GM23248 (cell line): ENCODE measurements at regions not wholly inside any gene's neighbourhood (a gene's known extent, or its start where the extent isn't known, plus 50 kb on each side); places are given as distances from the start of the nearest gene placed in this dataset.

Experiments
- DNase-seq: peaks from one replicate; pipeline ENCODE4 v3.0.0-alpha.2; 2015
- H2AFZ ChIP-seq: fragments of 200-600 bp; sonication (generic); 2 replicates; pipeline ENCODE4 v1.6.1; 2016; ENCODE audit warnings: antibody characterized with exemption
- H3F3A ChIP-seq: fragments of 200-600 bp; sonication (generic); 2 replicates; pipeline ENCODE4 v1.6.1; 2016; ENCODE audit warnings: mild to moderate bottlenecking, antibody characterized with exemption, mixed run types; ENCODE audit not compliant: insufficient read depth
- H3K27ac ChIP-seq: fragments of 200-600 bp; sonication (generic); 2 replicates; pipeline ENCODE4 v1.5.1; 2016; ENCODE audit warnings: mild to moderate bottlenecking
- H3K27me3 ChIP-seq: fragments of 200-600 bp; sonication (generic); replicated peaks from 2 replicates; pipeline ENCODE4 v1.6.1; 2016; ENCODE audit warnings: mild to moderate bottlenecking; ENCODE audit not compliant: insufficient read depth
- H3K36me3 ChIP-seq: fragments of 200-600 bp; sonication (generic); 2 replicates; pipeline ENCODE4 v1.6.1; 2016; ENCODE audit warnings: low read depth, mild to moderate bottlenecking
- H3K4me1 ChIP-seq: fragments of 200-600 bp; sonication (generic); 2 replicates; pipeline ENCODE4 v1.6.1; 2016; ENCODE audit warnings: mild to moderate bottlenecking; ENCODE audit not compliant: insufficient read depth
- H3K4me2 ChIP-seq: fragments of 200-600 bp; sonication (generic); one replicate; pipeline ENCODE4 v1.6.1; 2016; ENCODE audit warnings: mild to moderate bottlenecking; ENCODE audit not compliant: unreplicated experiment
- H3K4me3 ChIP-seq: fragments of 200-600 bp; sonication (generic); 2 replicates; pipeline ENCODE4 v1.5.1; 2016; ENCODE audit warnings: mild to moderate bottlenecking
- H3K79me2 ChIP-seq: fragments of 200-600 bp; sonication (generic); 2 replicates; pipeline ENCODE4 v1.6.1; 2016; ENCODE audit warnings: mild to moderate bottlenecking; ENCODE audit not compliant: insufficient read depth
- H3K9ac ChIP-seq: fragments of 200-600 bp; sonication (generic); 2 replicates; pipeline ENCODE4 v1.6.1; 2016; ENCODE audit warnings: mild to moderate bottlenecking
- H3K9me2 ChIP-seq: fragments of 200-600 bp; sonication (generic); 2 replicates; pipeline ENCODE4 v1.6.1; 2016; ENCODE audit warnings: mixed run types, mild to moderate bottlenecking, moderate library complexity; ENCODE audit not compliant: insufficient read depth
- H3K9me3 ChIP-seq: fragments of 200-600 bp; sonication (generic); one replicate; pipeline ENCODE4 v1.6.1; 2017; ENCODE audit warnings: low read depth
- H4K20me1 ChIP-seq: fragments of 200-600 bp; sonication (generic); 2 replicates; pipeline ENCODE4 v1.6.0; 2016; ENCODE audit not compliant: insufficient read depth
- EZH2 ChIP-seq: fragments of 200-600 bp; sonication (generic); IDR thresholded peaks from 2 replicates; pipeline ENCODE4 v1.6.1; 2018; ENCODE audit warnings: antibody characterized with exemption, mild to moderate bottlenecking; ENCODE audit not compliant: insufficient read depth, poor library complexity, severe bottlenecking
- EZH2phosphoT487 ChIP-seq: fragments of 200-600 bp; sonication (generic); IDR thresholded peaks from 2 replicates; pipeline ENCODE4 v1.6.1; 2018; ENCODE audit warnings: antibody characterized with exemption, moderate library complexity, mild to moderate bottlenecking, low read depth; ENCODE audit not compliant: insufficient read depth
- WGBS, 2 experiments: methylation state at CpG; one replicate each; pipeline ENCODE4 v1.1.6; 2015 to 2017; ENCODE audit warnings: low lambda C conversion rate in 2 of 2, low coverage in 1 of 2; ENCODE audit errors: missing lambda C conversion rate in 2 of 2; 5-methylcytosine and 5-hydroxymethylcytosine counted together
- in situ Hi-C: fragments of 300-500 bp; cut with MboI; formaldehyde crosslinking; loops from 2 replicates; pipeline ENCODE4 v1.15.0; 2020

GRCh38 chr7:12131122-12131521 is 80.0 kb upstream of the TMEM106B start:
- Histone ChIP-seq H3K36me3 (no peaks in the 10 kb centered on the region), H3K9ac (no peak overlapping the region), H3K79me2 (no peaks in the 10 kb centered on the region), H3K4me1 (no peaks in the 10 kb centered on the region), H2AFZ (no peak overlapping the region), H3F3A (no peaks in the 10 kb centered on the region), H3K27me3 (no peaks in the 10 kb centered on the region), H3K9me2 (no peaks in the 10 kb centered on the region), H4K20me1 (no peaks in the 10 kb centered on the region), H3K4me3 (no peak overlapping the region), H3K4me2 (no peak overlapping the region), H3K9me3 (no peaks in the 10 kb centered on the region), H3K27ac (no peak overlapping the region)
- no peak for DNase-seq
- in situ Hi-C loops = no loop called here
- no peak for TF ChIP-seq EZH2phosphoT487
- TF ChIP-seq EZH2 = no peak

GRCh38 chr7:12133865-12134264 is 77.2 kb upstream of the TMEM106B start:
- DNase-seq = no peak
- Histone ChIP-seq H3K79me2 (no peaks in the 10 kb centered on the region), H3K4me1 (no peaks in the 10 kb centered on the region), H3K4me3 (no peak overlapping the region), H3K4me2 (no peak overlapping the region), H3F3A (no peaks in the 10 kb centered on the region), H3K27me3 (no peaks in the 10 kb centered on the region), H3K9me3 (no peaks in the 10 kb centered on the region), H3K9ac (no peak overlapping the region), H3K36me3 (no peaks in the 10 kb centered on the region), H2AFZ (no peak overlapping the region), H3K27ac (no peak overlapping the region), H3K9me2 (no peaks in the 10 kb centered on the region), H4K20me1 (no peaks in the 10 kb centered on the region)
- TF ChIP-seq EZH2phosphoT487 = no peak
- no peak for TF ChIP-seq EZH2
- in situ Hi-C loops = no loop called here

GRCh38 chr7:12136523-12136922 is 74.6 kb upstream of the TMEM106B start:
- Histone ChIP-seq H3F3A (no peaks in the 10 kb centered on the region), H3K4me1 (no peaks in the 10 kb centered on the region), H3K4me3 (no peak overlapping the region), H3K27me3 (no peaks in the 10 kb centered on the region), H3K9me3 (no peaks in the 10 kb centered on the region), H3K4me2 (no peak overlapping the region), H3K9me2 (no peaks in the 10 kb centered on the region), H3K36me3 (no peaks in the 10 kb centered on the region), H3K9ac (no peak overlapping the region), H4K20me1 (no peaks in the 10 kb centered on the region), H3K79me2 (no peaks in the 10 kb centered on the region), H3K27ac (no peak overlapping the region), H2AFZ (no peak overlapping the region)
- no peak for TF ChIP-seq EZH2phosphoT487
- no peak for TF ChIP-seq EZH2
- in situ Hi-C loops = no loop called here
- DNase-seq = no peak

- H3K27ac ChIP-seq = no peak overlapping the region
- DNase-seq = no peak
- H3K27me3 ChIP-seq = no peaks in the 10 kb centered on the region
- WGBS, 2 experiments = 15 to 20% methylated on average over 1 of the region's 1 CpG
- H4K20me1 ChIP-seq = no peaks in the 10 kb centered on the region
- no peaks in the 10 kb centered on the region for H3K9me2 ChIP-seq
- no peak for TF ChIP-seq EZH2
- no peak for TF ChIP-seq EZH2phosphoT487
- no peaks in the 10 kb centered on the region for H3K36me3 ChIP-seq
- H3K4me3 ChIP-seq = no peak overlapping the region
- H3K4me2 ChIP-seq = no peak overlapping the region
- no peaks in the 10 kb centered on the region for H3F3A ChIP-seq
- no peaks in the 10 kb centered on the region for H3K4me1 ChIP-seq
- in situ Hi-C loops = no loop called here
- no peak overlapping the region for H3K9ac ChIP-seq
- no peak overlapping the region for H2AFZ ChIP-seq
- no peaks in the 10 kb centered on the region for H3K9me3 ChIP-seq
- H3K79me2 ChIP-seq = no peaks in the 10 kb centered on the region
These were observed 73.8 kb upstream of the TMEM106B start for GRCh38 chr7:12137283-12137682.

GRCh38 chr7:12138421-12138820 is 72.7 kb upstream of the TMEM106B start:
- Histone ChIP-seq H3K27ac (no peak overlapping the region), H3K9me2 (no peaks in the 10 kb centered on the region), H2AFZ (no peak overlapping the region), H3K4me1 (no peaks in the 10 kb centered on the region), H3K27me3 (no peaks in the 10 kb centered on the region), H3K36me3 (no peaks in the 10 kb centered on the region), H4K20me1 (no peaks in the 10 kb centered on the region), H3K4me2 (no peak overlapping the region), H3K9ac (no peak overlapping the region), H3K4me3 (no peak overlapping the region), H3F3A (no peaks in the 10 kb centered on the region), H3K79me2 (no peaks in the 10 kb centered on the region), H3K9me3 (no peaks in the 10 kb centered on the region)
- in situ Hi-C loops = no loop called here
- WGBS, 2 experiments = 18 to 20% methylated on average over 4 of the region's 4 CpGs
- no peak for DNase-seq
- TF ChIP-seq EZH2phosphoT487 = no peak
- TF ChIP-seq EZH2 = no peak
